ENCODE measurements at regions not wholly inside any gene's neighbourhood (a gene's known extent, or its start where the extent isn't known, plus 50 kb on each side); places are given as distances from the start of the nearest gene placed in this dataset.

DNA sequence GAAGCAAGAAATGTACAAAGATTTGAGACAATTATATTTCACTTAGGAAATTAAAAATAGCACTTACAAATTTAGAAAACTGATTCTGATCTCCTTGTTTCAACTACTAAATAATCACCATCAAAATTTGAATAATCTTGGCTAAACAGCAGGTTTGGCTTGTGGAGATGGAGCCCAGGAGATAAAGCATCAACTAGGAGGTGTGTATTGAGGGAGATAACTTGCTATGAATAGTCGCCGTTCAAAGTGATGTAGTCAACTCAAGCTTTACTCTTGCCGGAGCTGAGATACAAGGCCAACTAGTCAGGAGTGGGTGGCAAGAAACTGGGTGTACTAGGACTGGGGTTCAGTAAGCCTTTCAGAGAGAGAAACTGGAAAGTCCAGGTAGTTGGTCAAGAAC lies 117.7 kb downstream of the TRMT11 start:
- Histone ChIP-seq H4K8ac (ENCODE audit: extremely low read depth, insufficient read depth, low read length) (no peak overlapping the region), H3K9me3 (ENCODE audit: insufficient read depth in 2 of 2, low read depth in 1 of 2, low read length in 1 of 2) (no peaks in the 10 kb centered on the region), H3K23me2 (ENCODE audit: low read depth, low read length) (no peaks in the 10 kb centered on the region), H3K4ac (replicated peaks; ENCODE audit: insufficient read length, low read depth, low read length) (no peak overlapping the region), H3K79me1 (ENCODE audit: low read depth, low read length) (no peaks in the 10 kb centered on the region), H2BK15ac (ENCODE audit: low read length) (no peak overlapping the region), H3K23ac (ENCODE audit: insufficient read length) (no peak overlapping the region), H3K4me2 (ENCODE audit: insufficient read depth in 1 of 2, low read depth in 2 of 2, low read length in 2 of 2) (no peak overlapping the region), H3K9ac (replicated peaks in 1 of 4; ENCODE audit: extremely low read depth in 1 of 4, low read depth in 3 of 4, low read length in 3 of 4) (no peak overlapping the region), H3K27ac (ENCODE audit: low read depth, low read length) (no peak overlapping the region), H2BK20ac (ENCODE audit: low read length) (no peak overlapping the region), H2BK120ac (replicated peaks; ENCODE audit: low read depth, low read length) (no peak overlapping the region), H2AK5ac (ENCODE audit: low read depth, low read length) (no peak overlapping the region), H3K14ac (ENCODE audit: insufficient read length) (no peak overlapping the region), H4K91ac (replicated peaks; ENCODE audit: insufficient read length, low read length) (no peak overlapping the region), H2BK5ac (ENCODE audit: low read depth, low read length) (no peak overlapping the region), H4K20me1 (replicated peaks in 1 of 2; ENCODE audit: control insufficient read depth in 1 of 2, insufficient read depth in 2 of 2, low read length in 2 of 2) (no peaks in the 10 kb centered on the region), H3K36me3 (ENCODE audit: control insufficient read depth in 2 of 4, insufficient read depth in 4 of 4, low read length in 3 of 4) (peaks cover 0 to 3% (median 1%) of the 10 kb centered on the region in 4 experiments; a peak in 1 of 8 replicates), H2BK12ac (ENCODE audit: low read depth, low read length) (no peak overlapping the region), H4K5ac (ENCODE audit: insufficient read length, low read depth, low read length) (no peak overlapping the region), H3K56ac (replicated peaks; ENCODE audit: insufficient read length, low read depth, low read length) (no peak overlapping the region), H3K4me1 (replicated peaks in 1 of 4; ENCODE audit: control insufficient read depth in 3 of 4, insufficient read depth in 4 of 4, low read length in 3 of 4) (peaks cover 0 to 10% (median 3%) of the 10 kb centered on the region in 4 experiments; a peak in 3 of 7 replicates), H3K18ac (ENCODE audit: extremely low read depth, low read length) (no peak overlapping the region), H3K79me2 (ENCODE audit: control insufficient read depth in 1 of 2, insufficient read depth in 2 of 2, low read length in 2 of 2) (no peaks in the 10 kb centered on the region), H3K27me3 (replicated peaks in 1 of 4; ENCODE audit: control insufficient read depth in 3 of 4, extremely low read depth in 1 of 4, insufficient read depth in 3 of 4, low read length in 3 of 4) (no peaks in the 10 kb centered on the region), H2AFZ (ENCODE audit: low read length) (no peak overlapping the region), H3K4me3 (ENCODE audit: extremely low read depth in 1 of 4, insufficient read depth in 2 of 4, low read depth in 3 of 4, low read length in 4 of 4) (no peak overlapping the region)
- ChIA-PET CTCF (ENCODE audit: partially characterized antibody) (no interaction called here), POLR2A (ENCODE audit: partially characterized antibody) (no interaction called here)
- FAIRE-seq (no peak), DNase-seq (ENCODE audit: low read depth in 1 of 2, low spot score in 2 of 2) (no peak)
- 86% methylated on average over 3 of the region's 3 CpGs; no CpG with 5 or more reads in 1 of the 2 experiments for WGBS, 2 experiments (ENCODE audit: extremely low coverage in 1 of 2, insufficient coverage in 1 of 2, insufficient read length in 1 of 2, insufficient replicate concordance in 2 of 2, low coverage in 1 of 2, low lambda C conversion rate in 2 of 2, missing lambda C conversion rate in 1 of 2)
- no peak for TF ChIP-seq EZH2 (IDR thresholded peaks at IDR 0.05; ENCODE audit: low read depth, low read length, severe bottlenecking)
- no peak for TF ChIP-seq EGR1 (IDR thresholded peaks at IDR 0.05; ENCODE audit: borderline replicate concordance, low read depth, low read length)
- TF ChIP-seq JUN (IDR thresholded peaks at IDR 0.05; ENCODE audit: low read depth, low read length) = no peak
- TF ChIP-seq HDAC2 (IDR thresholded peaks at IDR 0.05; ENCODE audit: borderline replicate concordance in 1 of 2, low read depth in 2 of 2, low read length in 2 of 2) = no peak
- no peak for TF ChIP-seq RBBP5 (IDR thresholded peaks at IDR 0.05; ENCODE audit: borderline replicate concordance, low read depth, low read length)
- no peak for TF ChIP-seq ASH2L (IDR thresholded peaks at IDR 0.05; ENCODE audit: low read length)
- TF ChIP-seq CHD2 (IDR thresholded peaks at IDR 0.05; ENCODE audit: low read length) = no peak
- TF ChIP-seq CHD1 (IDR thresholded peaks at IDR 0.05; ENCODE audit: low read depth, low read length) = no peak
- TF ChIP-seq, protein P1, sequence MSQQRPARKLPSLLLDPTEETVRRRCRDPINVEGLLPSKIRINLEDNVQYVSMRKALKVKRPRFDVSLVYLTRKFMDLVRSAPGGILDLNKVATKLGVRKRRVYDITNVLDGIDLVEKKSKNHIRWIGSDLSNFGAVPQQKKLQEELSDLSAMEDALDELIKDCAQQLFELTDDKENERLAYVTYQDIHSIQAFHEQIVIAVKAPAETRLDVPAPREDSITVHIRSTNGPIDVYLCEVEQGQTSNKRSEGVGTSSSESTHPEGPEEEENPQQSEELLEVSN (IDR thresholded peaks at IDR 0.05) = no peak

Measured in H1 (cell line).